Astrocyte of the spinal cord (primary cell): ENCODE measurements at regions not wholly inside any gene's neighbourhood (a gene's known extent, or its start where the extent isn't known, plus 50 kb on each side); places are given as distances from the start of the nearest gene placed in this dataset.

Source experiments
- DNase-seq: peaks from one replicate; pipeline ENCODE4 v3.0.0; 2011; ENCODE audit warnings: low read depth, low spot score
- H3K4me3 ChIP-seq: 2 replicates; pipeline ENCODE4 v1.5.1; 2011; ENCODE audit warnings: low read depth, mild to moderate bottlenecking, low read length, moderate library complexity
- CTCF ChIP-seq: IDR thresholded peaks from 2 replicates; pipeline ENCODE4 v1.5.1; 2012; ENCODE audit warnings: low read depth, mild to moderate bottlenecking, low read length, inconsistent platforms
- in situ Hi-C: cut with HindIII; loops from 2 replicates; pipeline ENCODE4 v1.10.0; 2017; ENCODE audit warnings: low sequenced_read_pairs

- TF ChIP-seq CTCF: no peak
- no peak for DNase-seq
- H3K4me3 ChIP-seq: no peak overlapping the region
- in situ Hi-C loops: no loop called here
Measured at GRCh38 chr9:135010921-135011320, 76.5 kb upstream of the OLFM1 start.

GRCh38 chr9:135012166-135012565 is 75.3 kb upstream of the OLFM1 start:
- no peak for DNase-seq
- no peak for TF ChIP-seq CTCF
- no peak overlapping the region for H3K4me3 ChIP-seq
- in situ Hi-C loops: no loop called here

- DNase-seq: no peak
- no peak for TF ChIP-seq CTCF
- in situ Hi-C loops: no loop called here
- H3K4me3 ChIP-seq: no peak overlapping the region
Measured at GRCh38 chr9:135014311-135015010, 73.0 kb upstream of the OLFM1 start.

- no peak overlapping the region for H3K4me3 ChIP-seq
- TF ChIP-seq CTCF: no peak
- DNase-seq: no peak
- in situ Hi-C loops: no loop called here
Measured at GRCh38 chr9:135015096-135015495, 72.4 kb upstream of the OLFM1 start.

GRCh38 chr9:135015565-135015964 is 71.9 kb upstream of the OLFM1 start:
- H3K4me3 ChIP-seq: no peak overlapping the region
- DNase-seq: no peak
- TF ChIP-seq CTCF: no peak
- in situ Hi-C loops: no loop called here

GRCh38 chr9:135016037-135016640 is 71.3 kb upstream of the OLFM1 start:
- in situ Hi-C loops: no loop called here
- no peak for DNase-seq
- no peak for TF ChIP-seq CTCF
- no peak overlapping the region for H3K4me3 ChIP-seq

- in situ Hi-C loops: no loop called here
- H3K4me3 ChIP-seq: no peak overlapping the region
- DNase-seq: no peak
- TF ChIP-seq CTCF: no peak
Measured at GRCh38 chr9:135016876-135017275, 70.6 kb upstream of the OLFM1 start.
